BLaER1 treated with 17β-estradiol and CSF1 and Interleukin-3, amounts not matched to agents 10 nM and 100 nM (cell line): ENCODE measurements at regions not wholly inside any gene's neighbourhood (a gene's known extent, or its start where the extent isn't known, plus 50 kb on each side); places are given as distances from the start of the nearest gene placed in this dataset.

Experiments used
- H3K27ac ChIP-seq, 11 experiments: shearing (Covaris generic); formaldehyde crosslinking; 2 replicates each; pipeline ENCODE4 v1.8.1; 2022
- H3K27me3 ChIP-seq, 11 experiments: shearing (Covaris generic); formaldehyde crosslinking; 2 replicates each; pipeline ENCODE4 v1.8.1; 2022
- H3K36me3 ChIP-seq, 11 experiments: shearing (Covaris generic); formaldehyde crosslinking; 2 replicates each; pipeline ENCODE4 v1.8.1; 2022
- H3K4me1 ChIP-seq, 10 experiments: shearing (Covaris generic); formaldehyde crosslinking; 2 replicates each; pipeline ENCODE4 v1.8.1; 2022
- H3K4me2 ChIP-seq, 11 experiments: shearing (Covaris generic); formaldehyde crosslinking; 2 replicates each; pipeline ENCODE4 v1.8.1; 2022
- H3K4me3 ChIP-seq, 10 experiments: shearing (Covaris generic); formaldehyde crosslinking; 2 replicates each; pipeline ENCODE4 v1.8.1; 2022
- H3K9ac ChIP-seq, 11 experiments: shearing (Covaris generic); formaldehyde crosslinking; 2 replicates each; pipeline ENCODE4 v1.8.1; 2022
- H3K9me3 ChIP-seq, 11 experiments: shearing (Covaris generic); formaldehyde crosslinking; replicated peaks in 1 of 11; 2 replicates each; pipeline ENCODE4 v1.8.1; 2022
- H4K20me1 ChIP-seq, 11 experiments: shearing (Covaris generic); formaldehyde crosslinking; 2 replicates each; pipeline ENCODE4 v1.8.1; 2022
- Cebpa-rat ChIP-seq, 11 experiments: shearing (Covaris generic); IDR thresholded peaks; 2 replicates each; pipeline ENCODE4 v1.8.1; 2022

DNA sequence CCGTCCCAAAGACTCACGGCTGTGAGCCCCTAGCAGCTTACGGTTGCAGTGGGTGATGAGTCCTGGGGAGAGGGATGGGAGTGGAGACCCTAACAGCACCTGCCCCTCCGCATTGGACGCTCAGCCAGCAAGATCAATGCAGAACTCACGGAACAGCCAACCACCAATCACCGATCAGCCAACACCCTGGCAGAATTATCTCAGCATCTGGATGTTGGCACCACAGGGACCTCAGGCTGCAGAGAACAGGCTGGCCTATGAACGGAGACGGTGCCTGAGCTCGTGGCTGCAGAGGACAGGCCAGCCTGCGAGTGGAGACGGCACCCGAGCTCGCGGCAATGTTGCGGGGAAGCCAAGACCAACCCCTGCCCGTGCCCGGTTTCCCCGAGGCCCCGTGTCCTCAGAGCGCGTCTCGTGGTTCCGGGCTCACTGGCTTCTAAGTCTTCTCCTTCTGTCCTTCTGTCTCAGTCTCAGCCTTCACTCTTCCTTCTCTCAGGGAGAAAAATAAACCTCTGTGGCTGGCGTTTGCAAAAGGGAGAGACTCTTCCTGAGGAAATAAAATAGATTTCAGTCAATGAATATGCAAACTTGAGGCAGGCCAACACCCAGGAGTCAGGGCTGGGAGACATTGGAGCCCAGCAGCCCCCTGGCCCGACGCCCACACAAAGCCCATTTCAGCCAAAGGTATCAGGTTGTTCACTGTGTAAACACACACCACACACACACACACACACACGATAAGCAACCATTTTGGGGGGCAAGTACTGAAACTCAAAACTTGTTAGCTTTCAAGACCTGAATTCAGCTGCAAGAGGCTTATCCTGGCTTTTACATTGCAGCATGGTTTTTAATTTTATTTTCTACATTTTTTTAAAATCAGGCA is 67.8 kb downstream of the SIK1 start:
- TF ChIP-seq Cebpa-rat (IDR thresholded peaks at IDR 0.05): no peak
- H3K4me2 ChIP-seq: peak overlapping the region; percentile 75 to 98 (median 85)
- H3K36me3 ChIP-seq: no peaks in the 10 kb centered on the region
- no peaks in the 10 kb centered on the region for H3K9me3 ChIP-seq
- no peak overlapping the region; a peak in 1 of 22 replicates for H3K27ac ChIP-seq
- H4K20me1 ChIP-seq: peaks cover 0 to 2% (median 0%) of the 10 kb centered on the region in 11 experiments; a peak in 2 of 22 replicates
- H3K4me1 ChIP-seq: peaks cover 81 to 95% (median 89%) of the 10 kb centered on the region in 10 experiments
- no peak overlapping the region for H3K4me3 ChIP-seq
- H3K27me3 ChIP-seq: 0 out of 22 replicates have a peak, but pooled peaks cover 0 to 7% (median 0%) of the 10 kb centered on the region in 11 experiments
- H3K9ac ChIP-seq: peak overlapping the region in 2 of 11 experiments; percentile 25 to 38; a peak in 1 of 22 replicates

DNA sequence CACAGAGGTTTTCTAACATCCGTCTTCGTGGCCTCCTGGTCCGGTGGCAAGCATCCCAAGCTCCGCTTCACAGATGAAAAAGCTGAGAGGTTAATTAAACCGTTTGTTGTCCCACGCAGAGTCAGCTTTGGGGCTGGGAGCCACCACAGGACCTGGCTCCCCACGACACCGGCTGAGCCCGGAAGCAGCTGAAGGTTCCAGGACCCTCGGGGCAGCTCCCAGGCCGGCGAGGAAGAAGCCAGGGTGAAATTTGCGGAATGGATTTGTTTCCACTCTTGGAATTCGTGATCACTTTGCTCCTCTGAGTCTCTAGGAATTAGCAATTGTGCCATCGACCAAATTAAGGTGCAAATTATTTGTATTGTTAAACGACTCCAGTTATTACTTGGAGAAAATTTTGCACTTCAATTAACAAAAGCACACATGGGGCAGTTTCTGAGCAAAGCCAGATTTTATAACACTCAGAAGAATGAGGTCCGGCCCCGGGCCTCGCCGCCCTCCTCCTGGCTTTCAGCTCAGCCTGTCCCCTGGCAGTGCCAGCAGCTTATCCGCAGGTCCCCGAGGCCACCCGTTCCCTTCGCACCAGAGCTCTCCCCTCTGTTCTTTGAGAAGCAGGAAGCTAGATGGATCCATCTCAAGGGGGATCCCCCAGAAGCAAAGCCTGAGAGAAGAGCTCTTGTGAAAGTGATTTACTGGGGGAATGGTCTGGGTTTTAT is 69.1 kb downstream of the SIK1 start:
- Histone ChIP-seq H3K4me1 (peaks cover 81 to 95% (median 89%) of the 10 kb centered on the region in 10 experiments), H3K9me3 (no peaks in the 10 kb centered on the region), H3K27ac (no peak overlapping the region), H3K9ac (peak overlapping the region in 2 of 11 experiments; percentile 41 to 53; a peak in 1 of 22 replicates), H3K4me3 (no peak overlapping the region), H3K27me3 (0 out of 22 replicates have a peak, but pooled peaks cover 0 to 7% (median 0%) of the 10 kb centered on the region in 11 experiments), H3K36me3 (no peaks in the 10 kb centered on the region), H4K20me1 (no peaks in the 10 kb centered on the region; a peak in 1 of 22 replicates), H3K4me2 (peak overlapping the region in 8 of 11 experiments; percentile 25 to 93 (median 84); a peak in 10 of 22 replicates)
- TF ChIP-seq Cebpa-rat (IDR thresholded peaks at IDR 0.05): no peak

DNA sequence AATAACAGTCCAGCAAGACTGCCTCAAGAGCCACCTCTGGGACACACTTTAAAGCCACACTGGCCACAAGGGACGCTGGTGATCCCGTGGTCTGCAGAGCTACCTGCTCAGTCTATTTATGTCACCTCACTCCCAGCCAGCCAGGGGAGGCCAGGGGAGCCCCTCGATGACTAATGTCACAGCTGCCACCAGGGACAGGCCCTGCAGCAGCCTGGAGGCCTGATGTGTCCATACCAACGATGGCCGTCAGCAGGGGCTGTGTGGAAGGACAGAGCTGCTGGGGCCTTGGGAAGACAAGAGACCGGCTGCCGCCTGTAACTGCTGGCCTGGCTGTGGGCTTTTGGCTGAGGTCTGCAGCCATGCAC is 71.0 kb downstream of the SIK1 start:
- Histone ChIP-seq H3K4me2 (peak overlapping the region; percentile 38 to 88 (median 78)), H3K9ac (peak overlapping the region in 1 of 11 experiments; percentile 19; a peak in 1 of 22 replicates), H3K4me3 (no peak overlapping the region), H3K27me3 (0 out of 22 replicates have a peak, but pooled peaks cover 0 to 7% (median 0%) of the 10 kb centered on the region in 11 experiments), H3K4me1 (peaks cover 73 to 83% (median 81%) of the 10 kb centered on the region in 10 experiments), H3K9me3 (peaks cover 0 to 5% (median 0%) of the 10 kb centered on the region in 11 experiments; a peak in 2 of 22 replicates), H3K36me3 (no peaks in the 10 kb centered on the region), H4K20me1 (no peaks in the 10 kb centered on the region; a peak in 1 of 22 replicates), H3K27ac (no peak overlapping the region; a peak in 1 of 22 replicates)
- TF ChIP-seq Cebpa-rat (IDR thresholded peaks at IDR 0.05): no peak

DNA sequence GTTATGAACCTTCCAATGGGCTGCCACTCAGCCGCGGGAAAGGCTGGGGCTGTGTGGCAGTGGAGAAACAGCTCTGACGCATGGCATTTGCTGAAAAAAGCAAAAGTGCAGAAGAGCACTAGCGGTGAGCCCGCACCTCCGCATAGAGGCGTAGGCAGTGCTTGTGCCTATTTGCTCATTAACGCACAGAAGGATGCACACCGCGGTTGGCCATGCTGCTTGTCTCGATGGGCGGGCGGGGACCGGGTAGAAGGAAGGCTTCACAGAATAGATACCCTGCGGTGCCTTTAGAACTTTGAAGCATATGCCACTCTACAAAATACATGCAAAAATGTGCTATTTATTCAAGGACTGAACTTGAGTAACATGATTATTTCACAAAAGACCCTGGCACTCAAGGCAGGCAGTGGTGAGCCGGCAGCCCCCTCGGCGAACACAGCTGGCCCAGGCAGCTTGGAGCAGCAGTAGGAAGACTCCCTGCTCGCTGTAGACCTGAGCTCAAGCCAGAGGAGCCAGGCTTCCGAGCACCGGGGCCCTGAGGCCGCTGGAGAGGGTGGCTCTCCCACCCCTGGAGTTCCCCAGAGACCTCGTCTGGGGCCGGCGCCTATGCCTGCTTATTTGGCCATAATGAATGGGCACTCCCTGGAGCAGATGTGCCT is 71.5 kb downstream of the SIK1 start:
- TF ChIP-seq Cebpa-rat (IDR thresholded peaks at IDR 0.05): no peak
- Histone ChIP-seq H3K9ac (no peak overlapping the region), H3K4me1 (peaks cover 68 to 83% (median 76%) of the 10 kb centered on the region in 10 experiments), H3K27ac (no peak overlapping the region), H3K4me2 (peak overlapping the region; percentile 38 to 88 (median 78); a peak in 21 of 22 replicates), H4K20me1 (no peaks in the 10 kb centered on the region; a peak in 1 of 22 replicates), H3K9me3 (peaks cover 0 to 5% (median 0%) of the 10 kb centered on the region in 11 experiments; a peak in 2 of 22 replicates), H3K4me3 (no peak overlapping the region), H3K36me3 (no peaks in the 10 kb centered on the region), H3K27me3 (0 out of 22 replicates have a peak, but pooled peaks cover 0 to 7% (median 0%) of the 10 kb centered on the region in 11 experiments)

DNA sequence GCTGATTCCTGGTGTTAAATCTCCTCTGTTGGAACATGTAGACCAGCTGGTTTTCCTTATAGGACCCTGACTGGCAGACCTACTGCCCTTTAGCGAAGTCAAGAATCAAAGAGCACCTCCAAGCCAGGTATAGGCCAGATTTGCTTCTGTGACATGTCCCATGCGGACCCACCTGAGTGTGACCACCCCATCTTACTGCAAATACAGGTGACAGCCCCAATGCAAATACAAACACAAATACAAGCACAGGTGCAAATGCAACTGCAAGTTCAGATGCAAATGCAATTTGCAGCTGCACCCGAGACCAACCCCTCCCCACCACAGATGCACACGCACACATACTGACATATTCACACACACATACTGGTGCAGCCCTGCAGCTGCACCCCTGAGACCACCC is 72.3 kb downstream of the SIK1 start:
- H3K36me3 ChIP-seq: no peaks in the 10 kb centered on the region
- no peak for TF ChIP-seq Cebpa-rat (IDR thresholded peaks at IDR 0.05)
- H3K27me3 ChIP-seq: 0 out of 22 replicates have a peak, but pooled peaks cover 0 to 7% (median 0%) of the 10 kb centered on the region in 11 experiments
- peaks cover 61 to 79% (median 68%) of the 10 kb centered on the region in 10 experiments for H3K4me1 ChIP-seq
- H3K27ac ChIP-seq: no peak overlapping the region
- no peak overlapping the region for H3K4me3 ChIP-seq
- peak overlapping the region in 9 of 11 experiments; percentile 54 to 88 (median 78); a peak in 19 of 22 replicates for H3K4me2 ChIP-seq
- H3K9ac ChIP-seq: no peak overlapping the region; a peak in 1 of 22 replicates
- peaks cover 0 to 5% (median 0%) of the 10 kb centered on the region in 11 experiments; a peak in 2 of 22 replicates for H3K9me3 ChIP-seq
- H4K20me1 ChIP-seq: no peaks in the 10 kb centered on the region; a peak in 1 of 22 replicates

DNA sequence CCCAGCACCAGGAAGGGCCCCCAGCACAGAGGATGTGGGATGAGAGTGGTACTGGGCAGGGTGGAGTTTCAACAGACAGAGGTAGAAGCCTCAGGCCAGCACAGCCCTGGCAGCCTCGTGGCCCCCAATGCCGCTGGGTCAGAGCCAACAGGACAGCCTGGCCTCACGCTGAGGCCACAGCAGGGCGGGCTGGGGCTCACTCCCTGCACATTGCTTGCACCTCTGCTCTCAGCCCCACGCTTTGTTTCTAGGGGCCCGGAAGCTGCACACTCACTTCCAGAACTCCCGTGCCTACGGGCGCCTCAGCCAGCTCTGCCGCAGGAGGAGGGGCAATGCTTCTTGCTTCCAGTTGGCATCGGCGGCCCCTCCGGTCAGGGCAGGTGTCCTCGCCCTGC is 72.9 kb downstream of the SIK1 start:
- 0 out of 22 replicates have a peak, but pooled peaks cover 0 to 7% (median 0%) of the 10 kb centered on the region in 11 experiments for H3K27me3 ChIP-seq
- peaks cover 0 to 5% (median 0%) of the 10 kb centered on the region in 11 experiments; a peak in 2 of 22 replicates for H3K9me3 ChIP-seq
- peak overlapping the region in 4 of 11 experiments; percentile 60 to 84 (median 74); a peak in 6 of 22 replicates for H3K27ac ChIP-seq
- peak overlapping the region; percentile 54 to 88 (median 78) for H3K4me2 ChIP-seq
- H3K36me3 ChIP-seq: no peaks in the 10 kb centered on the region
- H3K4me1 ChIP-seq: peaks cover 60 to 79% (median 66%) of the 10 kb centered on the region in 10 experiments
- H3K4me3 ChIP-seq: no peak overlapping the region
- TF ChIP-seq Cebpa-rat (IDR thresholded peaks at IDR 0.05): no peak
- H3K9ac ChIP-seq: peak overlapping the region in 1 of 11 experiments; percentile 65; a peak in 2 of 22 replicates
- no peaks in the 10 kb centered on the region; a peak in 1 of 22 replicates for H4K20me1 ChIP-seq

DNA sequence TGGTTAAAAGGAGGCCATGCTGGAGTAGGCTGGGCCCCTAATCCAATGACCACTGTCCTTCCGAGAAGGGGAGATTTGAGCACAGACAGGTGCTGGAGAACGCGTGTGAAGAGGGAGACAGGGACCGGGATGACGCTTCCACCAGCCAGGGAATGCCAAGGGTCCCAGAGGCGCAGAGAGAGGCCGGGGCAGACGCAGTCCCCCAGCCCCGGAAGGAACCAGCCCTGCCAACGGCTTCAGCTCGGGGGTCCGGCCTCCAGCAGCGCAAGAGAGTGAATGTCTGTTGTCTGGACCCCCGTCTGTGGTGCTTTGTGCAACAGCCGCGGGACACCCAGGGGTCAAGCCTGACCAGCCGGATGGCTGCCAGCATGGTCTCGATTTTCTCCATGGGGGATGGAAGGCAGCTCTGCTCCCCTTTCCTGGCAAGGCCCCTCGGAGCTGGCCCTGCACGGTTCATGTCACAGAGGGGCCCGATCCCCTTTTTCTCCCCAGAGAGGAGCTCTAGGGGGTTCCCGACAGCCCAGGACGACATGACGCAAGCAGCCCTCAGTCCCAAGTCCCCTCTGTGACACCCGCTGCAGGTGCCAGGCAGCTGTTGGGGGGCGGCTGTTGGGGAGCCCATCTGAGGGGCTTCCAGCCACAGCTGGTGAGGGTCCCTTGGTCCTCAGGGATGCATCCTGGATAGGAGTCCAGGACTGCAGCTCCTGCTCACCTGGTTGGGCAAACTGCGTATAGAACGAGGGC is 73.5 kb downstream of the SIK1 start:
- no peaks in the 10 kb centered on the region; a peak in 1 of 22 replicates for H4K20me1 ChIP-seq
- H3K4me1 ChIP-seq: peaks cover 60 to 79% (median 66%) of the 10 kb centered on the region in 10 experiments
- peaks cover 0 to 5% (median 0%) of the 10 kb centered on the region in 11 experiments; a peak in 2 of 22 replicates for H3K9me3 ChIP-seq
- no peaks in the 10 kb centered on the region for H3K36me3 ChIP-seq
- no peak for TF ChIP-seq Cebpa-rat (IDR thresholded peaks at IDR 0.05)
- H3K9ac ChIP-seq: peak overlapping the region in 5 of 11 experiments; percentile 2 to 65 (median 53); a peak in 7 of 22 replicates
- H3K4me3 ChIP-seq: no peak overlapping the region
- H3K4me2 ChIP-seq: peak overlapping the region; percentile 54 to 88 (median 78)
- H3K27ac ChIP-seq: peak overlapping the region in 6 of 11 experiments; percentile 17 to 84 (median 66); a peak in 7 of 22 replicates
- 0 out of 22 replicates have a peak, but pooled peaks cover 0 to 7% (median 0%) of the 10 kb centered on the region in 11 experiments for H3K27me3 ChIP-seq
